ELF-1 (cell line): ENCODE measurements at regions not wholly inside any gene's neighbourhood (a gene's known extent, or its start where the extent isn't known, plus 50 kb on each side); places are given as distances from the start of the nearest gene placed in this dataset.
"Not testable (repeated sequence)": the region's sequence is repeated elsewhere in the genome, so short reads cannot be mapped to it uniquely, and the experiment has no call there.

Experiments used
- DNase-seq: peaks from one replicate; pipeline ENCODE4 v3.0.0-alpha.2; 2016; ENCODE audit warnings: low read depth, low spot score

DNA sequence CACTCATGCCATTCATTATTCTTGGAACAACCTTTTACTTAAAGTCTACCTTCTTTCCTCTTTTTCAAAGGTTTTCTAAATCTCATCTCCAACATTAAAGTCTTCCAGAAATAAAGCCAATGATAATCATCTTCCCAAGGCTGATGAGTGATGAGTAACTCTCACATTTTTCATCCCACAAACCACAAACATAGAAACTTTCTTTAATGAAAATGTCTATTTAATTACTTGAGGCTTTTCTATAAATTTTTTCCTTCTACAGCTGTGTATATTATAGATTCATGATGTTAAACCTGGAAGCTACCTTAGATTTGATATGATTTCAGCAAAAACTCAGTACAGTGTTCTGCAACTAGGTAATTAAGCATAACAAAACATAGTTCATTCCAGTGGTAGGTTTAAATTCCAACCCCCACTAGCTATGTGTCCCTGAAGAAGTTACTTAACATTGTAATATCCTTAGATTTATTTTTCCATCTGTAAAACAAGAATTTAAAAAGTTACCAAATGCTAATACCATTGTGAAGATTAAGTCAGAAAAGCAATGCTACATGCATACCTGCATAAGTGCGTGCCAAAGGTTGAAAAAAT is 845.4 kb downstream of the KCNA4 start:
- DNase-seq = no peak

DNA sequence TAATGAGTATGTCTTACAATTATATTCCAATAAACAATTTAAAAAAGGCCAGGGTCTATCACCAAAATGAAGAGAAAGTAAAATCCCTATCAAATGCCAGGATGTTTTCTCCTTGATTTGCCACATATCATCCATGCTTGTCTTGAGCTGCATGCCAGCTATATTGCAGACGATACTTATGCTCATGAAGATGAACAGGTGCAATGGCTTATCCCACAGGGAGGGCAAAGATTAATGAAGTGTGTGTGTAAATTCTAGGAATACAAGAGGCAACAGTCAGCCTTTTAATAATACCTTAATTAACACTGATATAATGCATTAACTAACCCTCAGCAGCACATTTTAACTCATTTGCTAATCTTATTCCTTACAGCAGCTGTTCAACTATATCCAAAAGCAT is 850.5 kb downstream of the KCNA4 start:
- no peak for DNase-seq

DNA sequence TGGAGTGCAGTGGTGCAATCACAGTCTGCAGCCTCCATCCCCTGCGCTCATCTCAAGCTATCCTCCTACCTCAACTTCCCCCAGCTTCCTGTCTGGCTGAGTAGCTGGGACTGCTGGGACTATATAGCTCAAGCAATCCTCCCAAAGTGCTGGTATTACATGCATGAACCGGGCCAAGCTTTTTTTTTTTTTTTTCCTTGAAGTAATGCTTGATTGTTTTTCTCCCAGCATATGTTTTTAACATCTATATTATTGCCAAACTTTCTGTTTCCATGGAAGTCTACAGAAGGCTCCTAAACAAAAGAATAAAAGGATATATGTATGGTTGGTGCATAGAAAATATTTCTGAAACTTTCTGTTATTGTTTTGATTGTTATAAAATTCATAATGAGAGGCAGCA is 853.6 kb downstream of the KCNA4 start:
- DNase-seq = no peak

DNA sequence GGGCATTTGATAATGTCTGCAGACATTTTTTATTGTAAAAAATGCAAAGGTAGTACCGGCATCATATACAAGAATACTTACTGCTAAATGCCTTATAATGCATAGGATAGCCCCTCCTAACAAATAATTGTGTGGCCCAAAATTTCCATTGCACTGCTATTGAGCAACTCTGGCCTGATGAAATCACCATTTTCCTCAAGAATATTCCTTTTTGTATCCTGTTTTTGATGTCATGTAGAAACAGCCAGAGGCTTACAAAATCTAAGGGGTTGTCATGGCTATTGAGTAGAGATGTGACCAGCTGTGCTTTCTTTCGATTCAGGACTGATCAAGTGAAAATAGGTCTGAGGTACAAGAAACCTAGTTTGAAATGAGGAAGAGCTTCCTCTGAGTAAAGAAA is 854.3 kb downstream of the KCNA4 start:
- DNase-seq = no peak

DNA sequence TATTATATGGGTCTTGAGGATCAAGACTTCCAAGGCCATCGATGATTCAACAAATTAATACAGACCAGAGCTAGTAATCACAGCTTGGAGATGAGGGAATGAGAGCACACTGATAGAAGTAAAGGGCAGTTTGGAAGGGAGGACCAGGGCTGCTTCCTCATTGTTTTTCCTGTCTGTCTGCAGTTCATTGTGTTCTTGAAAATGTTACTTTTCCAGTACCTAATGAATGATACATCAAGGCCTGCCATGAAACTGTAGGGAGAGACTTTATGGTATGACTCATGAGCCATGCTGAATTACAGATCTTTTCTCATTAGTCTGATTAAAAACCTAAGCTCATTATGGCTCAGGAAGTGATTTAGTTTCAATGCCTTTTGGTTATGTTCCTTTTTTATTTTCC is 855.6 kb downstream of the KCNA4 start:
- no peak for DNase-seq

DNA sequence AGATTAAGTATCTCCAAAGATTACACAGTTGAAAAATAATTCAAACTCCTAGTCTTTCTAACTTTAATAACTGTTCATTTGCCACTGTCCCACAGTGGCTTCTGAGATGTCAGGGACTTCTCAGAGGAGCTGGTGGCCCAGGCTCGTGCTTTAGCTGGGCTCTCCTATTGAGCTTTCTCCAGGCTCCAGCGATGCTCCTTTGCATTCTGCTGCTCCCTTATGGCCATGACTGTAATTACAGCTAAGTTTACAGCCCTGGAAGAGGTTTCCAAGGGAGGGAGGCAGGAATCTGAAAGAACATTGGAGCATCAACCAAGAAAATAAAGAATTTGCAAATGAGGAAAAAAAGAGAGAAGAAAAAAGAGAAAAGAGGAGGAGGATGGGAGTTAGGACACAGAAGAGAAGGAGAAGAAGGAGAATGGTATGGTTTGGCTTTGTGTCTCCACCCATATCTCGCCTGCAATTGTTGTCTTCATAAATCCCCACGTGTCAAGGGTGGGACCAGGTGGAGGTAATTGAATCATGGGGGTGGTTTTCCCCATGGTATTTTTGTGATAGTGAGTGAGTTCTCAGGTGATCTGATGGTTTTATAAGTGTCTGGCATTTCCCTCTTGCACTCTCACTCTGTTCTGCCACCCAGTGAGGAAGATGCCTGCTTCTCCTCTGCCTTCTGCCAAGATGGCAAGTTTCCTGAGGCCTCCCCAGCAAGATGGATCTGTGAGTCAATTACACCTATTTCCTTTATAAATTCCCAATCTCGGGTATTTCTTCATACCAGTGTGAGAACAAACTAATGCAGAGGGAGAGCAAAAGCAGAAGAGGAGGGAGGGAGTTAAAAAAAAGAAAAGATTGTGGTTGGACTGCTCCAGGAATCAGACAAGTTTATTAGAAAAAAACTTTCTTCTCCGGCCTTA is 857.0 kb downstream of the KCNA4 start:
- peak; percentile 62 for DNase-seq

DNA sequence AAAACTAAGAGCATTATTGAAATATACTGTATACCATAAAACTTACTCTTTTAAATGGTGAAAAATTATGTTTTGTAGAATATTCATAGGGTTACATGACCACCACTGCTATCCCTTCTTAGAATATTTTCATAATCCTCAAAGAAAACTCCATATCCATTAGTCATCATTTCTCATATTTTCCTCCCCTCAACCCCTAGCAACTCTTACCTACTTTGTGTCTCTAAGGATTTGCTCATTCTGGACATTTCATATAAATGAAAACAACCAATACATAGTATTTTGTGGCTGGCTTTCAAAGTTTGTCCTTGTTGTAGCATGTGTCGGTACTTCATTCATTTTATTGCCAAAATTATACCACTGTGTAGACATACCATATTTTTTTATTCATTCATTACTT is 863.8 kb downstream of the KCNA4 start:
- DNase-seq = no peak

DNA sequence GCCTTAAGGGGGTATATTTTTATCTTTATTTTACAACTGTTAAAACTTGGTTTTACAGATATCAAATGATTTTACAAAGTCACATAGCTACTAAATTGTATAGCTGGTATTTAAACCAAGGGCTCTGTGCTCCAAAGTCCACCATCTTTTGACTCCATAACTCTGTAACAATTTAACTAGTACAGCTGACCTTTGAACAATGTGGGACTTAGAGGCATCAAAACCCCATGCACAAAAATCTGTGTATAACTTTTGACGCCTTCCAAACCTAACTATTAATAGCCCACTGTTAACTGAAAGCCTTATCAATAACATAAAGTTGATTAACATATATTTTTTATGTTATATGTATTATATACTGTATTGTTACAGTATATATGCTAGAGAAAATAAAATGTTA is 874.3 kb downstream of the KCNA4 start:
- not testable (repeated sequence) for DNase-seq

DNA sequence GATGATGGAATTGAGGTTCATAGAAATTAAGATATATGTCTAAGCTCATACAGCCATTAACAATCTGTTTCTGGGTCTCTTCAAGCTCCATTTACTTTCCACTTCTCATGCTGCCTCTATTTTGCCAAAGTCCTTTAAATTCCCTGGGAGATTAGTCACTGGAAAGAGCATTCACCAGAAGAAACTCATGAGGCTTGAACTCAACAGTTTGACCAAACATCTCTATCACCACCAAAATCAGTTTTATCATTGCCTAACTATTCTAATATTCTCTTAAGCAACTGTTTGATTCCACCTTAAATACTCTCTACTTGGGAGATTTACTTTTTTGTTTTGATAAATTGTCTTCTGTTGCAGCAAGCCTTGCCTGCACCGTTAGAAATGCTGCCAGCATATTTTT is 881.3 kb downstream of the KCNA4 start:
- DNase-seq = no peak

DNA sequence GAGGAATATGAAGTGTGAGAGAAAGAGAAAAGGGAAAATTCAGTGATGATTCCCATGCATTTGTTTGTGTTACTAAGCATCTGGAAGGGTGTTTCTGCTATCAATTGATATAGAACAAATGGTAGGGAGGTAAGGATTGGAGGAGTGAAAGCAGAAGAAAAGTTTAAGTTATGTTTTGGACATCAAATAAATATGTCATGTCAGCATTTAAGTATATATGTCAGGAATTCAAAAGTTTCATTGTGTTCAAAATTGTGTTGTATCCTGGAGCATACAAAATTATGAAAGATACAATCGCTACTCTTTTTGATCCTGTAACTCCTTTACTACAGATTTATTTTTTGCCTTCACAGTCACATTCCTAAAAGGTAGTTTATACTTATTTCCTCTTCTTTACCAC is 885.8 kb downstream of the KCNA4 start:
- DNase-seq = no peak

DNA sequence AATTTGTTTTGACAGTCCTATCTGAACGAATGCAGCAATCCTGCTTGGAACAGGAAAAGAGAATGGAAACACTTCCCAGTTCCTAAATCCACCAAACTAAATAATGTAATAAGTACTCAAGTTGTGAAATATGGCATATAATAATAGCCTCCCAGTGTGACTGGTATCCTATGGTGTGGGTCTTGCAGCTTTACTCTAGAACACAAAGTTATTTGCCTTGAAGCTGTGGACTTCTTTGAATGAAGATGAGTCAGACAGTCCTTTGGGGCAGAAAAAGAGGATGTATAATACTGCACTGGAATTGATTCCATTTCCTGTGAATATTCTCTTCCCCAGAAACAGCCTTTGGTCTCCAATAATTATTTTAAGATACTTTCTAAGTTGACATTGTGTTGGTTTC is 887.0 kb downstream of the KCNA4 start:
- DNase-seq = no peak

DNA sequence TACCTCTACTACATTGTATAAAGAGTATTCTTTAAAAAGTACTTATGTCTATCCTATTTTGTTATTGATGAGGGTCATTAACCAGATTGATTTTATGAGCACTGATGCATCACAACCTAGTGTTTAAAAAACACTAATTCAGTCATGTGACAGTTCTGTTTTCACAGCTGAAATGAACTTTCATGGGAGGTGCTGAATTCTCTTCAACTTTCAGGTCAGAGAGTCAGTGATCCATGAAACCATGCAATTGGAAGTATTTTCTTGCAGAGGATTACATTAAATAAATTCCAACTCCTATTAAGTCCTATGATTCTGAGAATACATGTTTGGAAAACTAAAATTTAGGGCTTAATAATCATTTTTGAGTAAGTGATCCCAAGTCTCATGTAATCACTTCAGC is 889.4 kb downstream of the KCNA4 start:
- DNase-seq = no peak

DNA sequence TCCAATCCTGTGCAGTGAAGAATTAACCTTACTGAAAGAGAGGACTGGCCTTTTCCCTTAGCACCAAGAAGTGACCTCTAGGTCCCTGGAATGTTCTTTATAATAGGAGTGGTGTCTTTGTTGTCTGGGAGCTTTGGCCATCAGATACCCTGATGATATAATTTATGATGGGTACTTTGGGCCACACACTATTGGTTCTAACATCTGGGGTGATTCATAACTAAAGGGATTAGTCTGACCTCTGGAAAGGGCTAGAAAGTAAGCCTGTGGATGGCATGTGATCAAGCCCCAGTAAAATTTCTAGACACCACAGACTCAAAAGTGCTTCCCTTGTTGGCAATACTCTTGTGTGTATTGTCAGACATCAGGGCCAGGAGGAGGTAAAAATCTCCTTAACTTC is 891.2 kb downstream of the KCNA4 start:
- DNase-seq = no peak

DNA sequence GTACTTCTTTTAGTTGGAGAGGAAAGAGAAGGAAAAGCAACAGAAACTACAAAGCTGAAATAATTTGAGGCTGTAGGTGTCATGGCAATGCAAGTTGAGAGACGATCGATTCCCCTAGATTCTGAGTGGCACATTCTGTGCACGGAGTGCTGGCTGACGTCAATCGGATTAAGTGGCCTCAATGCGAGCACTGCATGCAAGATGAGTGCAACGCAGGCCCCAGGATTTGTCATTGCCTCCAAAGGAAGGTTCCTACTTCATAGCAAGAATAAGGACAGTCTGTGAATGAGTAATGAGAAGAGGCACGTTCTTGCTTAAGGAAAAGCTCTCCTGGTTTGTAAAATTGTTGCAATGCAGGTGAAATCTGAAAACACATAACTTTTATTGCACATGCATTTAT is 892.4 kb downstream of the KCNA4 start:
- DNase-seq = no peak

DNA sequence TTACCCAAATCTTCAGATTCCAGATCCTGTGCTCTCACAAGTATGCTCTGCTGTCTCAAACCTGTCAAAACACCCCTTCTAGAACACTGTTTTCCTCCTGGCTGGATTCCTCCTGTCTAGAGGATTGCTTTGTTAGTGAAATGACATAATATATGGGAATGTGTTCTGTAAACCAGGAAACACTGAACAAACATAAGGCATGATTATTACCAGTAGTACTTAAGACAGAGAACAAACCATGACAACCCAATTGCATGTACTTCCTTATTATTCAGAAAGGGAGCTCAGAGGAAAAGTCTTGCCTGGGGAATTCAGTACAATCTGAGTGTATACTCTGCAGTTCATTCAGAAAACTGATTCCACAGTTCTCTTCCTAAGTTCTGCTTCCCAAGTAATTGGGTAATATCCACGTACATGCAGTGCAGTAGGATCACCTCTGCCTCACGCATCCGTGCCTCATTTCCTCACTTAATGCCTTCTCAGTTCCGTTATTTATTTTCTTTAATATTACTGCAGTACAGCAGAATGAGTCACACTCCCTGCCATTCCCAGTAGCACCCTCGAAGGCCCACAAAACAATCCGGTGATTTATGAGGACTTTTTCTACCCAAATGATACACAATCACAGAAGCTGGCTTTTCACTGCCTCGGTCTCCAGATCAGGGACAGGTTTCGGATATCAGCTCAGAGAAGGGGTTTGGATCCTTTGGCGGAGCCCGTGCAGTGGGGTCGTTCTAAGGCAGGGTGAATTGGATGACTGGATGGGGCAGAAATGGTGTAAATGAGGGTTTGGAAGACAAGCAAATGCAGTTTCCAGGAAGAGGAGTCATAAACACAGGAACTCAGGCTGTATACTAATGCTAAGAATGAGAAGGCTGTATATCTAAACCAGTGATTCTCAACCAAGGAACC is 896.9 kb downstream of the KCNA4 start:
- DNase-seq = no peak

DNA sequence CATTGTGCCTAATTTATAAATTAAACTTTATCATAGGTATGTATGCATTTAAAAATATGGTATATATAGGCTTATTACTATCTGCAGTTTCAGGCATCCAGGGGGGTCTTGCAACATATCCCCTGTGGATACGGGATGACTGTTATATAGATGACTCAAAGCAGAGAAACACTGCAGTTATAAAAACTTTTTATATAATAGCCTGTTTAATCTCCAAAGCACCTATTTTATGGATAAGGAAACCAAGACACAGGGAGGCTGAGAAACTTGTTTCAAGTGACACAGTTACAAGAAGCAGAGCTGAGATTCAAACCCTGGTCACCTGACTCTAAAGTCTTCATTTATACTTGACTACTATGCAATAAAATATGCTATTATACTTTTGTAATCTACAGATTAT is 897.7 kb downstream of the KCNA4 start:
- DNase-seq = no peak

DNA sequence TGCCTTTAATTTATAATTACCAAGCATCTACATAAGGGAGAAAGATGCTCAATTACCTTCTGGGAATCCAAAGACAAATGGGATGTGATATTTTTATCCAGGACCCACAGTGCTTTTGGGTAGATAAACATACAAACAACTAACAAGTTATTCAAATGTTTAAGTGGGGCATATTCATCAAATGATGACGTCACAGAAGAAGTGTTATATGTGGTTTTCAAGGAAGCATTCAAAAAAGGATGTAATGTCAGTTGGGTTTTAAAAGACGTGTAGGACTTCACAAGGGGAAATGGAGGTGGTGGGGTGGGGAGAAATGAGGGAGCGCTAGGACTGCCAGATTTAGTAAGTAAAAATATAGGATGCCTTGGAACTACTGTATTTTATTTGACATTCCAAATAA is 915.9 kb downstream of the KCNA4 start:
- no peak for DNase-seq

DNA sequence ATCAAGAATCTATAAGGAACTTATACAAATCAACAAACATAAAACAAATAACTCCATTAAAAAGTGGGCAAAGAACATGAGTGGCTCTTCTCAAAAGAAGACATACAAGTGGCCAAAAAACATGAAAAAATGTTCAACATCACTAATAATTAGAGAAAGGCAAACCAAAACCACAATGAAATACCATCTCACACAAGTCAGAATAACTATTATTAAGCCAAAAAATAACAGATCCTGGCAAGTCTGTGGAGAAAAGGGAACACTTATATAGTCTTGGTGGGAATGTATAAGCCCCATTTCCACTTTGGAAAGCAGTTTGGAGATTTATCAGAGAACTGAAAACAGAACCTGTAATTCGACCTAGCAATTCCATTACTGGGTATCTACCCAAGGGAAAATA is 921.0 kb downstream of the KCNA4 start:
- DNase-seq = no peak

DNA sequence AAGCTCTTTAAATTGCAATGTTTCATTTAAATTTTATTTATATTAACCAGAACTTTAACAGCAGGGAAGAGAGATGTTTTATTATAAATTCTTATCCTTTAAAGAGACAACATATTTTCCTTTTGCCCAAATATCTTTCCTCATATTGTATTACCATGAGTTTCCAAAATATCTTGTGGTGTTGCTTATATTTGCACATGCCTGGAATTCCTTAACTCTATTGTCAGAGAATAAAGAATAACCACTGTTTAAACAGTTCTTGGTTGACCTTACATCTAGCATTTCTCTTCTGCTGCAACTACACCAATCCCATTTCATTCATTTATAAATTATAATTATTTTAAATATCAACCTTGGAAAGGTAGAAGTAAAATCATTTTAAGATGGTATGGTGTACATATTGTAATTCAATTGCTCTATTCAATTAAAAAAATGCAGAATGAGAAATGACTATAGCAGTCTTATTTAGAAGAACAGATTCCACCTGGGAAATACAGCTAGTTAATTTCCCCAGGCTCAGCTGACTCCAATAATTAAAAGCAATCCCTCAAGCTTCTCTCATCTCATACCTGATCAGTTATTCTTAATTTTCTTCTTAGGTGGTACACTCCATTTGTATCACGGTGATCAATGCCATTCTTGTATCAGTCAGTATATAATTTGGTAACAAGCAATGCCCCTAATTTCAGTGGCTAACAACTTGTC is 923.3 kb downstream of the KCNA4 start:
- DNase-seq = no peak

DNA sequence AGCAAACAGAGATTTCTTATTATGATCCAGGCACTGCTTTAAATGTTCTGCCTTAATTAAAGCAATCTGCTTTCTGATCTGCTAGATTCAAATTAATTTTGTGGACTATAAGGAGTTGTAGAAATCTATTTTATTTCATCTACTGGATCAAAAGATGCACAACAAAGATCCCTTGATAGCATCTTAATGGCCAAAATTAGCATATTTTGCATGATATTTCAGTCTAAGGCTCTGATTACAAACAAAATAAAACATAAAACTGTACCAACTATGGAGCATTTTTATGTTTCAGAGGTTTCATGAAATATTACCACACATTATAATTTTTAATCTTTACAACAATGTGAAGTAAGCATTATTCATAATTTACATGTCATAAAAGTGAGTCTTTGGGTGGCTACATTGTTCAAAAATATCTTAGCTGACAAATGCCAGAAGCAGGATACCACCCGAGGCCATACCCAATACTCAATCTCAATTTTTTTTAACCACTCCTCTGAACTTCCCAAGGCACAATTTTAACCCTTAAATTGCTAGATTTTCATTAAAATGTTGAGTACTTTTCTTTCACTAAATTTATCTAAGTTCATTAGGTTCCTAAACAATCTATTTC is 929.5 kb downstream of the KCNA4 start:
- DNase-seq = no peak

DNA sequence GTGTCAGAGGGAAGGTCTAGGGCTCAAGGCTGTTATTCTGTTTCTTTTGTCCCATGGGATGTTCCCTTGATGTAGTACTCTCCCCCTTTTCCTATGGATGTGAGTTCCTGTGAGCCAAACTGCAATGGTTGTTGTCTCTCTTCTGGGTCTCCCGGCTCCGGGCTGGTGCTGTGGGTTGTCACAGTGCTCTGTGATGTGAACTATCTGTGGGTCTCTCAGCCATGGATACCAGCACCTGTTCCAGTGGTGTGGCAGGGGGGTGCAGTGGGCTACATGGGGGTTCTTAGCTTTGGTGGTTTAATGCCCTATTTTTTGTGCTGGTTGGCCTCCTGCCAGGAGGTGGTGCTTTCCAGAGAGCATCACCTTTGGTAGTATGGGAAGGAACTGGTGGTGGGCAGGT is 941.1 kb downstream of the KCNA4 start:
- DNase-seq = no peak
